GM13977 (cell line): ENCODE measurements at regions not wholly inside any gene's neighbourhood (a gene's known extent, or its start where the extent isn't known, plus 50 kb on each side); places are given as distances from the start of the nearest gene placed in this dataset.

Source experiments
- DNase-seq: peaks from one replicate; pipeline ENCODE4 v3.0.0; 2012; ENCODE audit warnings: low spot score
- CTCF ChIP-seq: IDR thresholded peaks from 2 replicates; pipeline ENCODE4 v1.5.1; 2012; ENCODE audit warnings: mild to moderate bottlenecking, control low read depth; ENCODE audit not compliant: insufficient read depth; ENCODE audit errors: extremely low read depth, missing control alignments
- in situ Hi-C: fragments of 300-500 bp; cut with MboI; formaldehyde crosslinking; loops from one replicate; pipeline ENCODE4 v1.12.0; 2022; ENCODE audit warnings: low sequenced_read_pairs, low pct_unique_long_range_greater_than_20kb, mixed read lengths, inconsistent platforms; ENCODE audit not compliant: unreplicated experiment

GRCh38 chr7:138400400-138400886 is 59.6 kb upstream of the TRIM24 start:
- no peak for DNase-seq
- in situ Hi-C loops, result no loop called here
- TF ChIP-seq CTCF, result no peak

- DNase-seq, result no peak
- in situ Hi-C loops, result no loop called here
- no peak for TF ChIP-seq CTCF
Measured at GRCh38 chr7:138402749-138403148, 57.3 kb upstream of the TRIM24 start.

- no peak for TF ChIP-seq CTCF
- DNase-seq, result no peak
- in situ Hi-C loops, result no loop called here
Measured at GRCh38 chr7:138405496-138405895, 54.6 kb upstream of the TRIM24 start.

GRCh38 chr7:138407792-138408191 is 52.3 kb upstream of the TRIM24 start:
- no peak for DNase-seq
- in situ Hi-C loops, result no loop called here
- no peak for TF ChIP-seq CTCF
